Tibial artery (tissue), 4 donors: ENCODE measurements at regions not wholly inside any gene's neighbourhood (a gene's known extent, or its start where the extent isn't known, plus 50 kb on each side); places are given as distances from the start of the nearest gene placed in this dataset.

Source experiments
- DNase-seq, 2 donors: peaks; one replicate each; pipeline ENCODE4 v3.0.0-alpha.2; 2019
- H3K27ac ChIP-seq, 2 donors: fragments of 200-600 bp; sonication (generic) in 1 of 2; 1 replicate in 1 of 2; 2 replicates in 1 of 2; pipeline ENCODE4 v1.5.1; 2018 to 2019; ENCODE audit warnings: mild to moderate bottlenecking in 1 of 2
- H3K27me3 ChIP-seq, 2 donors: fragments of 200-600 bp; sonication (generic) in 1 of 2; one replicate each; pipeline versions ENCODE4 v1.5.1 to v1.6.0; 2016 to 2019
- H3K36me3 ChIP-seq, 3 donors: fragments of 200-600 bp; sonication (generic) in 2 of 3; one replicate each; pipeline ENCODE4 v1.5.1; 2016 to 2019; ENCODE audit warnings: mild to moderate bottlenecking in 2 of 3
- H3K4me1 ChIP-seq, 4 donors: fragments of 200-600 bp; sonication (generic) in 2 of 4; 1 replicate in 3 of 4; 2 replicates in 1 of 4; pipeline ENCODE4 v1.5.1; 2016 to 2019
- H3K4me3 ChIP-seq, 2 donors: fragments of 200-600 bp; sonication (generic) in 1 of 2; 1 replicate in 1 of 2; 2 replicates in 1 of 2; pipeline ENCODE4 v1.5.1; 2018 to 2019; ENCODE audit warnings: mild to moderate bottlenecking in 2 of 2
- H3K9me3 ChIP-seq, 3 donors: fragments of 200-600 bp; sonication (generic) in 1 of 3; one replicate each; pipeline ENCODE4 v1.5.1; 2016 to 2019
- CTCF ChIP-seq, 2 experiments: fragments of 200-600 bp in 1 of 2; fragments of 450-650 bp in 1 of 2; IDR thresholded peaks; one replicate each; pipeline ENCODE4 v1.5.1; 2017 to 2019; ENCODE audit warnings: antibody characterized with exemption in 2 of 2, mild to moderate bottlenecking in 1 of 2, moderate library complexity in 1 of 2
- intact Hi-C: fragments of 100-400 bp; cut with DNase I; formaldehyde crosslinking; loops from one replicate; pipeline ENCODE4 v1.15.0; 2023; ENCODE audit warnings: low total_unique reads

- H3K9me3 ChIP-seq = no peaks in the 10 kb centered on the region
- H3K27me3 ChIP-seq = peaks cover 0 to 22% of the 10 kb centered on the region in 2 donors
- no peaks in the 10 kb centered on the region for H3K4me1 ChIP-seq
- intact Hi-C loops = no loop called here
- TF ChIP-seq CTCF (IDR thresholded peaks at IDR 0.05) = no peak
- H3K36me3 ChIP-seq = no peaks in the 10 kb centered on the region
- no peak overlapping the region for H3K27ac ChIP-seq
- DNase-seq = no peak
- H3K4me3 ChIP-seq = no peak overlapping the region
These were observed 791.2 kb downstream of the BRD1 start for GRCh38 chr22:49036513-49036912.

- no peak for DNase-seq
- no peaks in the 10 kb centered on the region for H3K9me3 ChIP-seq
- H3K4me1 ChIP-seq = no peaks in the 10 kb centered on the region
- no peak for TF ChIP-seq CTCF (IDR thresholded peaks at IDR 0.05)
- H3K4me3 ChIP-seq = no peak overlapping the region
- H3K27ac ChIP-seq = no peak overlapping the region
- intact Hi-C loops = no loop called here
- H3K36me3 ChIP-seq = no peaks in the 10 kb centered on the region
- peaks cover 0 to 22% of the 10 kb centered on the region in 2 donors for H3K27me3 ChIP-seq
These were observed 791.7 kb downstream of the BRD1 start for GRCh38 chr22:49035818-49036457.

- no peak for DNase-seq
- no peak for TF ChIP-seq CTCF (IDR thresholded peaks at IDR 0.05)
- Histone ChIP-seq H3K4me3 (no peak overlapping the region), H3K4me1 (no peaks in the 10 kb centered on the region), H3K27me3 (peaks cover 0 to 22% of the 10 kb centered on the region in 2 donors), H3K9me3 (no peaks in the 10 kb centered on the region), H3K27ac (no peak overlapping the region), H3K36me3 (no peaks in the 10 kb centered on the region)
- intact Hi-C loops = no loop called here
These were observed 792.5 kb downstream of the BRD1 start for GRCh38 chr22:49034836-49035817.

GRCh38 chr22:49033616-49034015, 794.1 kb downstream of the BRD1 start:
- Histone ChIP-seq H3K36me3 (no peaks in the 10 kb centered on the region), H3K27me3 (peaks cover 0 to 22% of the 10 kb centered on the region in 2 donors), H3K27ac (no peak overlapping the region), H3K4me1 (no peaks in the 10 kb centered on the region), H3K9me3 (no peaks in the 10 kb centered on the region), H3K4me3 (no peak overlapping the region)
- no peak for TF ChIP-seq CTCF (IDR thresholded peaks at IDR 0.05)
- no peak for DNase-seq
- intact Hi-C loops = no loop called here

- no peak for DNase-seq
- no peaks in the 10 kb centered on the region for H3K9me3 ChIP-seq
- TF ChIP-seq CTCF (IDR thresholded peaks at IDR 0.05) = no peak
- peaks cover 0 to 26% of the 10 kb centered on the region in 2 donors for H3K27me3 ChIP-seq
- H3K4me1 ChIP-seq = no peaks in the 10 kb centered on the region
- no peaks in the 10 kb centered on the region for H3K36me3 ChIP-seq
- no peak overlapping the region for H3K27ac ChIP-seq
- intact Hi-C loops = no loop called here
- no peak overlapping the region for H3K4me3 ChIP-seq
These were observed 794.9 kb downstream of the BRD1 start for GRCh38 chr22:49032821-49033220.
